NCI-H1092 treated with DMSO at 0.1 percent for 48 hours (cell line): ENCODE measurements at regions not wholly inside any gene's neighbourhood (a gene's known extent, or its start where the extent isn't known, plus 50 kb on each side); places are given as distances from the start of the nearest gene placed in this dataset.
"Not testable (repeated sequence)": the region's sequence is repeated elsewhere in the genome, so short reads cannot be mapped to it uniquely, and the experiment has no call there.

Experiments used
- DNase-seq: peaks from one replicate; lab custom pipeline; 2025; lab: John Stamatoyannopoulos, UW

GRCh38 chr20:18876394-18876793 is 62.8 kb downstream of the SCP2D1 start:
- DNase-seq = not testable (repeated sequence)

- no peak for DNase-seq
Measured at GRCh38 chr20:18879262-18879661, 65.7 kb downstream of the SCP2D1 start.

GRCh38 chr20:18886756-18887155 is 73.2 kb downstream of the SCP2D1 start:
- DNase-seq = no peak

- no peak for DNase-seq
Measured at GRCh38 chr20:18901980-18902737, 88.6 kb downstream of the SCP2D1 start.

- no peak for DNase-seq
Measured at GRCh38 chr20:18904192-18904591, 90.6 kb downstream of the SCP2D1 start.

GRCh38 chr20:18904624-18905023 is 91.0 kb downstream of the SCP2D1 start:
- DNase-seq = peak; percentile 47

GRCh38 chr20:18906046-18906445 is 92.5 kb downstream of the SCP2D1 start:
- no peak for DNase-seq

- no peak for DNase-seq
Measured at GRCh38 chr20:18907353-18907752, 93.8 kb downstream of the SCP2D1 start.

GRCh38 chr20:18908109-18908508 is 94.5 kb downstream of the SCP2D1 start:
- no peak for DNase-seq

- DNase-seq = no peak
Measured at GRCh38 chr20:18909254-18909653, 95.7 kb downstream of the SCP2D1 start.

- no peak for DNase-seq
Measured at GRCh38 chr20:18913701-18914100, 100.1 kb downstream of the SCP2D1 start.

- no peak for DNase-seq
Measured at GRCh38 chr20:18914796-18915195, 101.2 kb downstream of the SCP2D1 start.

- DNase-seq = no peak
Measured at GRCh38 chr20:18916886-18917750, 103.5 kb downstream of the SCP2D1 start.

GRCh38 chr20:18919996-18920395 is 106.4 kb downstream of the SCP2D1 start:
- no peak for DNase-seq

GRCh38 chr20:18921291-18921690 is 107.7 kb downstream of the SCP2D1 start:
- DNase-seq = no peak

- no peak for DNase-seq
Measured at GRCh38 chr20:18922251-18922650, 108.7 kb downstream of the SCP2D1 start.

- no peak for DNase-seq
Measured at GRCh38 chr20:18922898-18923297, 109.3 kb downstream of the SCP2D1 start.

- no peak for DNase-seq
Measured at GRCh38 chr20:18926965-18927364, 113.4 kb downstream of the SCP2D1 start.

- DNase-seq = no peak
Measured at GRCh38 chr20:18928626-18929025, 115.0 kb downstream of the SCP2D1 start.

GRCh38 chr20:18929800-18930199 is 116.2 kb downstream of the SCP2D1 start:
- no peak for DNase-seq

GRCh38 chr20:18943542-18943941 is 130.0 kb downstream of the SCP2D1 start:
- DNase-seq = no peak

GRCh38 chr20:18956890-18957289 is 143.3 kb downstream of the SCP2D1 start:
- no peak for DNase-seq

GRCh38 chr20:18957328-18957727 is 143.7 kb downstream of the SCP2D1 start:
- DNase-seq = no peak
